Spleen (tissue), 7 donors: ENCODE measurements at regions not wholly inside any gene's neighbourhood (a gene's known extent, or its start where the extent isn't known, plus 50 kb on each side); places are given as distances from the start of the nearest gene placed in this dataset.

Experiments used
- CTCF ChIP-seq, 11 experiments: fragments of 200-600 bp in 7 of 11; fragments of 450-650 bp in 4 of 11; sonication (generic) in 4 of 11; IDR thresholded peaks in 8 of 11; conservative IDR thresholded peaks in 3 of 11; 1 replicate in 7 of 11; 2 replicates in 4 of 11; pipeline versions ENCODE4 v1.4.0 to v1.8.0; 2016 to 2021; ENCODE audit warnings: antibody characterized with exemption in 11 of 11, inconsistent platforms in 4 of 11, mild to moderate bottlenecking in 1 of 11
- POLR2A ChIP-seq, 3 donors: fragments of 450-650 bp; IDR thresholded peaks; one replicate each; pipeline ENCODE4 v1.5.1; 2017; ENCODE audit warnings: antibody characterized with exemption in 3 of 3, mild to moderate bottlenecking in 1 of 3
- donor health status: DM: no; HTN: no; CAD: no; lungs with moderate emphysema.
- donor health status: DM: no; HTN: no; CAD: no.
- donor health status: DM: no; HTN: no; CAD: no.

GRCh38 chr7:21028186-21028585 lies 241.5 kb upstream of the SP8 start:
- TF ChIP-seq POLR2A (IDR thresholded peaks at IDR 0.05) = no peak
- TF ChIP-seq CTCF (IDR thresholded peaks at IDR 0.05 in 8 of 11, conservative IDR thresholded peaks at IDR 0.05 in 3 of 11) = no peak
